Panc1 (cell line): ENCODE measurements at regions not wholly inside any gene's neighbourhood (a gene's known extent, or its start where the extent isn't known, plus 50 kb on each side); places are given as distances from the start of the nearest gene placed in this dataset.

Source experiments
- ATAC-seq: fragments of 200-7000 bp; cut with Tn5 transposase; 2 replicates; pipeline ENCODE4 v1.9.1; 2020; ENCODE audit warnings: mild to moderate bottlenecking, moderate library complexity
- BruUV-seq: library from RNA; stranded (reverse); fragments of 400-500 nt; replicated peaks from 2 replicates; lab custom pipeline; 2021; lab: Mats Ljungman, UMichigan
- CTCF ChIA-PET: fragments of 300-600 bp; sonication (Branson Sonifier 250); formaldehyde crosslinking; loops from one replicate; lab custom pipeline; 2022; ENCODE audit warnings: antibody characterized with exemption; lab: Charles Lee
- POLR2A ChIA-PET: fragments of 300-600 bp; sonication (Branson Sonifier 250); formaldehyde crosslinking; loops from one replicate; lab custom pipeline; 2022; ENCODE audit warnings: antibody characterized with exemption; lab: Charles Lee
- DNase-seq: peaks from one replicate; pipeline ENCODE4 v3.0.0-alpha.2; 2010; ENCODE audit warnings: low read depth, low spot score
- H3K27ac ChIP-seq: 2 replicates; pipeline ENCODE4 v1.5.1; 2011; ENCODE audit warnings: mild to moderate bottlenecking, low read length, inconsistent platforms
- H3K27me3 ChIP-seq: fragments of 200-500 bp; sonication (Bioruptor generic); 2 replicates; pipeline ENCODE4 v1.6.0; 2014; ENCODE audit warnings: low read length, inconsistent platforms; ENCODE audit not compliant: control insufficient read depth, insufficient read depth
- H3K36me3 ChIP-seq: fragments of 200-500 bp; sonication (Bioruptor generic); 2 replicates; pipeline ENCODE4 v1.5.1; 2014; ENCODE audit warnings: inconsistent platforms, mild to moderate bottlenecking, low read length, moderate library complexity; ENCODE audit not compliant: control insufficient read depth, insufficient read depth
- H3K4me1 ChIP-seq: 2 replicates; pipeline ENCODE4 v1.5.1; 2011; ENCODE audit warnings: inconsistent platforms, mild to moderate bottlenecking, low read length, moderate library complexity; ENCODE audit not compliant: control insufficient read depth, insufficient read depth
- H3K4me3 ChIP-seq, 2 experiments: 2 replicates each; pipeline ENCODE4 v1.5.1; 2011 to 2012; ENCODE audit warnings: low read depth in 2 of 2, low read length in 2 of 2, mild to moderate bottlenecking in 2 of 2, inconsistent platforms in 1 of 2, moderate library complexity in 1 of 2
- H3K9me3 ChIP-seq: fragments of 200-500 bp; sonication (Bioruptor generic); 2 replicates; pipeline ENCODE4 v1.5.1; 2014; ENCODE audit warnings: low read depth, mild to moderate bottlenecking, inconsistent platforms, low read length, moderate library complexity; ENCODE audit not compliant: control insufficient read depth, insufficient read depth
- POLR2AphosphoS5 ChIP-seq: IDR thresholded peaks from 2 replicates; pipeline ENCODE4 v1.6.1; 2012; ENCODE audit warnings: mild to moderate bottlenecking, low read depth, low read length, moderate library complexity
- REST ChIP-seq, 2 experiments: IDR thresholded peaks; 2 replicates each; pipeline ENCODE4 v1.6.1; 2011 to 2012; ENCODE audit warnings: low read depth in 2 of 2, control low read depth in 1 of 2, low read length in 1 of 2, mild to moderate bottlenecking in 1 of 2, moderate library complexity in 1 of 2; ENCODE audit not compliant: insufficient read depth in 1 of 2
- SIN3A ChIP-seq: IDR thresholded peaks from 2 replicates; pipeline ENCODE4 v1.6.1; 2012; ENCODE audit warnings: low read depth, mild to moderate bottlenecking, low read length, moderate library complexity, borderline replicate concordance; ENCODE audit not compliant: insufficient read depth
- TCF7L2 ChIP-seq: IDR thresholded peaks from 2 replicates; pipeline ENCODE4 v1.6.1; 2011; ENCODE audit warnings: mild to moderate bottlenecking, low read depth, low read length, inconsistent platforms
- in situ Hi-C: cut with HindIII; loops from 2 replicates; pipeline ENCODE4 v1.10.0; 2016; ENCODE audit warnings: low sequenced_read_pairs, low pct_unique_long_range_greater_than_20kb
- intact Hi-C: fragments of 100-400 bp; cut with micrococcal nuclease; formaldehyde crosslinking; loops from one replicate; pipeline ENCODE4 v1.10.0; 2022; ENCODE audit not compliant: unreplicated experiment
- TF ChIP-seq, protein P1 (sequence below): fragments of 450-650 bp; IDR thresholded peaks from 2 replicates; pipeline ENCODE4 v1.5.1; 2017; ENCODE audit warnings: mild to moderate bottlenecking

- Histone ChIP-seq H3K4me3 (no peak overlapping the region), H3K27ac (no peak overlapping the region), H3K36me3 (no peaks in the 10 kb centered on the region), H3K9me3 (no peaks in the 10 kb centered on the region), H3K27me3 (peaks cover 10% of the 10 kb centered on the region), H3K4me1 (no peaks in the 10 kb centered on the region)
- ATAC-seq (no peak), DNase-seq (no peak)
- TF ChIP-seq REST (IDR thresholded peaks at IDR 0.05; ENCODE audit: insufficient read depth in 1 of 2, low read depth in 2 of 2, low read length in 1 of 2) (no peak), SIN3A (no peak), TCF7L2 (no peak), POLR2AphosphoS5 (no peak)
- TF ChIP-seq, protein P1, sequence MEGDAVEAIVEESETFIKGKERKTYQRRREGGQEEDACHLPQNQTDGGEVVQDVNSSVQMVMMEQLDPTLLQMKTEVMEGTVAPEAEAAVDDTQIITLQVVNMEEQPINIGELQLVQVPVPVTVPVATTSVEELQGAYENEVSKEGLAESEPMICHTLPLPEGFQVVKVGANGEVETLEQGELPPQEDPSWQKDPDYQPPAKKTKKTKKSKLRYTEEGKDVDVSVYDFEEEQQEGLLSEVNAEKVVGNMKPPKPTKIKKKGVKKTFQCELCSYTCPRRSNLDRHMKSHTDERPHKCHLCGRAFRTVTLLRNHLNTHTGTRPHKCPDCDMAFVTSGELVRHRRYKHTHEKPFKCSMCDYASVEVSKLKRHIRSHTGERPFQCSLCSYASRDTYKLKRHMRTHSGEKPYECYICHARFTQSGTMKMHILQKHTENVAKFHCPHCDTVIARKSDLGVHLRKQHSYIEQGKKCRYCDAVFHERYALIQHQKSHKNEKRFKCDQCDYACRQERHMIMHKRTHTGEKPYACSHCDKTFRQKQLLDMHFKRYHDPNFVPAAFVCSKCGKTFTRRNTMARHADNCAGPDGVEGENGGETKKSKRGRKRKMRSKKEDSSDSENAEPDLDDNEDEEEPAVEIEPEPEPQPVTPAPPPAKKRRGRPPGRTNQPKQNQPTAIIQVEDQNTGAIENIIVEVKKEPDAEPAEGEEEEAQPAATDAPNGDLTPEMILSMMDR: no peak
- CTCF ChIA-PET: no interaction called here
- intact Hi-C loops: no loop called here
- in situ Hi-C loops: no loop called here
- POLR2A ChIA-PET: no interaction called here
- no TSS peak for BruUV-seq
These were observed 229.4 kb upstream of the UBASH3B start for GRCh38 chr11:122426073-122426472.

DNA sequence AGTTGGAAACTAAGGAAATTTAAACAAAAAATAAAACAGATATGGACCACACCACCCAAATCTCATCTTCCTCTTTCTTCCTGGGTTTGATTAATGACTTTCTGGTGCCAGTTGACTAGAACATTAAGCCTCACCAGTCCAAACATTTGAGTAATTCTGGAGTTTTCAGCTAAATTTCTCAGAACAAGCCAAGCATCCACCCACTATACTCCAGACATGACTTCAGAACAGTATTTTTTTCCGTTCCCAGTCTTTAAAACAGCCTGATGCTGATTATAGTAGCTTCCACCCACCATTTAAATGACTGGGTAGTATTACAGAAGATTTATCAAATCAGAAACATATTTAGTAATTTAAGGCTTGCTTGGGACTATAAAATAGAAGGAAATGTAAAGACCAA, 230.9 kb upstream of the UBASH3B start:
- POLR2A ChIA-PET: no interaction called here
- ATAC-seq: no peak
- no peaks in the 10 kb centered on the region for H3K36me3 ChIP-seq
- no TSS peak for BruUV-seq
- no peak overlapping the region for H3K4me3 ChIP-seq
- intact Hi-C loops: no loop called here
- no peaks in the 10 kb centered on the region for H3K4me1 ChIP-seq
- peaks cover 10% of the 10 kb centered on the region for H3K27me3 ChIP-seq
- CTCF ChIA-PET: interaction anchor here (0.6 kb wide), 1 partner anchor 439 kb away, joined by 4 read pairs; no protein-coding TSS in a partner anchor
- H3K9me3 ChIP-seq: no peaks in the 10 kb centered on the region
- H3K27ac ChIP-seq: no peak overlapping the region
- DNase-seq: no peak
- no peak for TF ChIP-seq TCF7L2
- TF ChIP-seq POLR2AphosphoS5: no peak
- TF ChIP-seq SIN3A: no peak
- TF ChIP-seq REST (IDR thresholded peaks at IDR 0.05; ENCODE audit: insufficient read depth in 1 of 2, low read depth in 2 of 2, low read length in 1 of 2): no peak
- TF ChIP-seq, protein P1: no peak
- in situ Hi-C loops: no loop called here
